HG02571 (cell line): ENCODE measurements at regions not wholly inside any gene's neighbourhood (a gene's known extent, or its start where the extent isn't known, plus 50 kb on each side); places are given as distances from the start of the nearest gene placed in this dataset.

Experiments used
- ATAC-seq: cut with Tn5 transposase; IDR thresholded peaks from one replicate; pipeline ENCODE4 v1.9.1; 2021; ENCODE audit warnings: mild to moderate bottlenecking, moderate library complexity; ENCODE audit not compliant: unreplicated experiment

DNA sequence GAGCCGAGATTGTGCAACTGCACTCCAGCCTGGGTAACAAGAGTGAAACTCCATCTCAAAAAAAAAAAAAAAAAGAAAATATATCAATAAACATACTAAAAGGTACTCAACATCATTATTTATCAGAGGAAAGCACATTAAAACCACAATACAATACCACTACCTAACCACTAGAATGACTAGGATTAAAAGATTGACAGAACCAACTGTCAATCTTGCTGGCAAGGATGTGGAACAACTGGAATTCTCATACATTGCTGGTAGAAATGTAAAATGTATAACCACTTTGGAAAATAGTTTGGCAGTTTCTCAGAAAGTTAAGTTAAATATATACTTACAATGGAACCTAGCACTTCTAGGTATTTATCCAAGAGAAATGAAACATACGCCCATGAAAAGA lies 88.6 kb downstream of the B3GNT2 start:
- no peak for ATAC-seq

DNA sequence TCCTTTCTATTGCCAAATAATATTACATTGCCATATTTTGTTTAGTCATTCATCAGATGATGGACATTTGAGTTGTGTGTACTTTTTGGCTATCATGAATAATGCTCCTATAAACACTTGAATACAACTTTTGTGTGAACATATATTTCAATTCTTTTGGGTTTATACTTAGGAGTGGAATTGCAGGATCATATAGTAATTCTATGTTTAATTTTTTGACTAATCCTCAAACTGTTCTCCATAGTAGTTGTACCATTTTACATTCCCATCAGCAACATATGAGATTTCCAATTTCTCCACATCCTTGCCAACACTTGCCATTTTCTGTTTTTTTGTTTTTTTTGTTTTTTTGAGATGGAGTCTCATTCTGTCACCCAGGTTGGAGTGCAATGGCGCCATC lies 87.2 kb downstream of the B3GNT2 start:
- ATAC-seq = no peak

DNA sequence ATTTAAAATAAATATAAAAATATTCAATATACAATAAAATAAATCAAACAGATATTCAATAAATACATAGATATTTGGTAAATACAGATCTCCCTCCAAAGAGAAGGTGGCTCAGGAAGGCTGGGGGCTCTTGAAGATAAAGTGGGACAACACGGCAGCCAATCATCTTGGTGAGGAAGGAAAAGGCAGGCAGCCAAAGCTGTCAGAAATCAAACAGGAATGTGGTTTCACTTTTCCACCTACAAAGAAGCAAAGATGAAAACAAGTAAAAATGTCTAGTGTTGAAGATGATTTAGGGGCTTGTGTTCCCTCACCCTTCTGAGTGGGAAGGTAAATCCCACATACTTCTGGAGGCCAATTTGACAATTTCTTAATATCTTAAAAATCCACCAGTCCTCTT lies 85.7 kb downstream of the B3GNT2 start:
- no peak for ATAC-seq

DNA sequence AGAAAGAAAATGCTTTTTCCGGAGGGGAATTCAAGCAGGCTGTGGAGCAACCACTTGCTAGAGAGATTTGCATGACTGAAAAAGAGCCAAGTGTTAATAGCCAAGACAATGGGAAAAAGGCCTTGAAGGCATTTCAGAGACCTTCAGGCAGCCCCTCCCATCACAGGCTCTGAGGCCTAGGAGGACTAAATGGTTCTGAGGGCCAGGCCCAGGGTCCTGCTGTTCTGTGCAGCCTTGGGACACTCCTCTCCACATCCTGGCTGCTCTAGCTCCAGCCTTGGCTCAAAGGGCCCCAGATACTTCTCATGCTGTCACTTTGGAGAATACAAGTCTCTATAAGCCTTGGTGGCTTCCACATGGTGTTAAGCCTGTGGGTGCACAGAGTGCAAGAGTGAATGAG lies 81.8 kb downstream of the B3GNT2 start:
- ATAC-seq = no peak
